ENCODE measurements at regions not wholly inside any gene's neighbourhood (a gene's known extent, or its start where the extent isn't known, plus 50 kb on each side); places are given as distances from the start of the nearest gene placed in this dataset.
"Not testable (repeated sequence)": the region's sequence is repeated elsewhere in the genome, so short reads cannot be mapped to it uniquely, and the experiment has no call there.

DNA sequence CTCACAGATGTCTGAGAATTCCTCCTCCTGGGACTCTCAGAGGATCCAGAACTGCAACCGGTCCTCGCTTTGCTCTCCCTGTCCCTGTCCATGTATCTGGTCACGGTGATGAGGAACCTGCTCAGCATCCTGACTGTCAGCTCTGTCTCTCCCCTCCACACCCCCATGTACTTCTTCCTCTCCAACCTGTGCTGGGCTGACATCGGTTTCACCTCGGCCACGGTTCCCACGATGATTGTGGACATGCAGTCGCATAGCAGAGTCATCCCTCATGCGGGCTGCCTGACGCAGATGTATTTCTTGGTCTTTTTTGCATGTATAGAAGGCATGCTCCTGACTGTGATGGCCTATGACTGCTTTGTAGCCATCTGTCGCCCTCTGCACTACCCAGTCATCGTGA, 68.7 kb downstream of the DEFB131A start:
- TF ChIP-seq, protein P1, sequence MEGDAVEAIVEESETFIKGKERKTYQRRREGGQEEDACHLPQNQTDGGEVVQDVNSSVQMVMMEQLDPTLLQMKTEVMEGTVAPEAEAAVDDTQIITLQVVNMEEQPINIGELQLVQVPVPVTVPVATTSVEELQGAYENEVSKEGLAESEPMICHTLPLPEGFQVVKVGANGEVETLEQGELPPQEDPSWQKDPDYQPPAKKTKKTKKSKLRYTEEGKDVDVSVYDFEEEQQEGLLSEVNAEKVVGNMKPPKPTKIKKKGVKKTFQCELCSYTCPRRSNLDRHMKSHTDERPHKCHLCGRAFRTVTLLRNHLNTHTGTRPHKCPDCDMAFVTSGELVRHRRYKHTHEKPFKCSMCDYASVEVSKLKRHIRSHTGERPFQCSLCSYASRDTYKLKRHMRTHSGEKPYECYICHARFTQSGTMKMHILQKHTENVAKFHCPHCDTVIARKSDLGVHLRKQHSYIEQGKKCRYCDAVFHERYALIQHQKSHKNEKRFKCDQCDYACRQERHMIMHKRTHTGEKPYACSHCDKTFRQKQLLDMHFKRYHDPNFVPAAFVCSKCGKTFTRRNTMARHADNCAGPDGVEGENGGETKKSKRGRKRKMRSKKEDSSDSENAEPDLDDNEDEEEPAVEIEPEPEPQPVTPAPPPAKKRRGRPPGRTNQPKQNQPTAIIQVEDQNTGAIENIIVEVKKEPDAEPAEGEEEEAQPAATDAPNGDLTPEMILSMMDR (IDR thresholded peaks at IDR 0.05; ENCODE audit: low read depth, low read length), result not testable (repeated sequence)
- not testable (repeated sequence) for TF ChIP-seq EZH2phosphoT487 (IDR thresholded peaks at IDR 0.05; ENCODE audit: low read depth)
